WTC11 (cell line): ENCODE measurements at regions not wholly inside any gene's neighbourhood (a gene's known extent, or its start where the extent isn't known, plus 50 kb on each side); places are given as distances from the start of the nearest gene placed in this dataset.
"Not testable (repeated sequence)": the region's sequence is repeated elsewhere in the genome, so short reads cannot be mapped to it uniquely, and the experiment has no call there.

ENCODE experiments used
- ATAC-seq: fragments of 200-7000 bp; cut with Tn5 transposase; 2 replicates; pipeline ENCODE4 v1.10.0; 2021; ENCODE audit warnings: mild to moderate bottlenecking, moderate library complexity
- CTCF ChIA-PET: fragments of 300-600 bp; sonication (Branson Sonifier 250); formaldehyde crosslinking; loops from one replicate; lab custom pipeline; 2021; ENCODE audit warnings: antibody characterized with exemption; lab: Charles Lee
- POLR2A ChIA-PET: fragments of 350-600 bp; sonication (Branson Sonifier 250); formaldehyde crosslinking; loops from one replicate; lab custom pipeline; 2021; ENCODE audit warnings: antibody characterized with exemption; lab: Charles Lee
- DNase-seq: peaks from one replicate; pipeline ENCODE4 v3.0.0; 2021; ENCODE audit warnings: low spot score
- H3K27ac Mint-ChIP-seq: 2 replicates; pipeline ENCODE4 v1.8.0; 2021; ENCODE audit warnings: mixed read lengths
- H3K27me3 Mint-ChIP-seq: 2 replicates; pipeline ENCODE4 v1.8.0; 2021; ENCODE audit warnings: low read depth, mild to moderate bottlenecking, moderate library complexity, mixed read lengths
- H3K36me3 Mint-ChIP-seq: 2 replicates; pipeline ENCODE4 v1.8.0; 2021; ENCODE audit warnings: mixed read lengths
- H3K4me1 Mint-ChIP-seq: 2 replicates; pipeline ENCODE4 v1.8.0; 2022; ENCODE audit warnings: mixed read lengths
- H3K4me3 Mint-ChIP-seq: 2 replicates; pipeline ENCODE4 v1.8.0; 2021; ENCODE audit warnings: mild to moderate bottlenecking, moderate library complexity, mixed read lengths
- H3K9me3 Mint-ChIP-seq: 2 replicates; pipeline ENCODE4 v1.8.0; 2021; ENCODE audit warnings: mixed read lengths
- CBFB ChIP-seq: sonication (generic); formaldehyde crosslinking; IDR thresholded peaks from 2 replicates; pipeline ENCODE4 v1.8.1; 2022; ENCODE audit warnings: mild to moderate bottlenecking, low read depth, missing genetic modification reagents
- ELF4 ChIP-seq: sonication (generic); formaldehyde crosslinking; IDR thresholded peaks from 2 replicates; pipeline ENCODE4 v1.8.1; 2022; ENCODE audit warnings: low read depth, mild to moderate bottlenecking, moderate library complexity, missing genetic modification reagents
- EMX1 ChIP-seq: fragments of 250-450 bp; sonication (Bioruptor Pico); IDR thresholded peaks from 2 replicates; pipeline ENCODE4 v1.8.0; 2021; ENCODE audit warnings: mild to moderate bottlenecking
- ESRRA ChIP-seq: sonication (generic); formaldehyde crosslinking; IDR thresholded peaks from 2 replicates; pipeline ENCODE4 v1.8.1; 2022; ENCODE audit warnings: mild to moderate bottlenecking, missing genetic modification reagents, borderline replicate concordance
- FOXK1 ChIP-seq: sonication (generic); formaldehyde crosslinking; IDR thresholded peaks from 2 replicates; pipeline ENCODE4 v1.8.0; 2022; ENCODE audit warnings: mild to moderate bottlenecking, moderate library complexity, missing genetic modification reagents
- GTF2I ChIP-seq: fragments of 250-450 bp; sonication (Bioruptor Pico); conservative IDR thresholded peaks from 2 replicates; pipeline ENCODE4 v1.4.0; 2021; ENCODE audit warnings: mild to moderate bottlenecking
- NFYB ChIP-seq: sonication (generic); formaldehyde crosslinking; conservative IDR thresholded peaks from 2 replicates; pipeline ENCODE4 v1.8.0; 2022; ENCODE audit warnings: low read depth, missing genetic modification reagents
- NR2C2 ChIP-seq: sonication (generic); formaldehyde crosslinking; IDR thresholded peaks from 2 replicates; pipeline ENCODE4 v1.8.0; 2022; ENCODE audit warnings: mild to moderate bottlenecking, missing genetic modification reagents
- NR3C1 ChIP-seq: sonication (generic); formaldehyde crosslinking; conservative IDR thresholded peaks from 2 replicates; pipeline ENCODE4 v1.8.1; 2023; ENCODE audit warnings: low read depth, mild to moderate bottlenecking, missing genetic modification reagents
- TCF7 ChIP-seq: sonication (generic); formaldehyde crosslinking; IDR thresholded peaks from 2 replicates; pipeline ENCODE4 v1.8.0; 2022; ENCODE audit warnings: mild to moderate bottlenecking, low read depth, missing genetic modification reagents, moderate library complexity
- TEAD1 ChIP-seq: sonication (generic); formaldehyde crosslinking; IDR thresholded peaks from 2 replicates; pipeline ENCODE4 v1.8.0; 2022; ENCODE audit warnings: mild to moderate bottlenecking, missing genetic modification reagents
- ZNF219 ChIP-seq: sonication (generic); formaldehyde crosslinking; IDR thresholded peaks from 2 replicates; pipeline ENCODE4 v1.8.0; 2023; ENCODE audit warnings: missing genetic modification reagents, mild to moderate bottlenecking, borderline replicate concordance
- ZNF232 ChIP-seq: sonication (generic); formaldehyde crosslinking; IDR thresholded peaks from 2 replicates; pipeline ENCODE4 v1.8.0; 2022; ENCODE audit warnings: mild to moderate bottlenecking, missing genetic modification reagents
- ZNF423 ChIP-seq: fragments of 250-450 bp; sonication (Bioruptor Pico); IDR thresholded peaks from 2 replicates; pipeline ENCODE4 v2.1.2; 2022; ENCODE audit warnings: mild to moderate bottlenecking, moderate library complexity
- TF ChIP-seq, protein P1 (sequence below): sonication (generic); formaldehyde crosslinking; IDR thresholded peaks from 2 replicates; pipeline ENCODE4 v1.8.0; 2023; ENCODE audit warnings: mild to moderate bottlenecking, missing genetic modification reagents
- TF ChIP-seq, protein P2 (sequence below): sonication (generic); formaldehyde crosslinking; IDR thresholded peaks from 2 replicates; pipeline ENCODE4 v1.8.0; 2022; ENCODE audit warnings: missing genetic modification reagents
- TF ChIP-seq, protein P3 (sequence below): fragments of 250-450 bp; sonication (Bioruptor Pico); IDR thresholded peaks from 2 replicates; pipeline ENCODE4 v1.9.0; 2021; ENCODE audit warnings: moderate library complexity, mild to moderate bottlenecking, inconsistent platforms, borderline replicate concordance

DNA sequence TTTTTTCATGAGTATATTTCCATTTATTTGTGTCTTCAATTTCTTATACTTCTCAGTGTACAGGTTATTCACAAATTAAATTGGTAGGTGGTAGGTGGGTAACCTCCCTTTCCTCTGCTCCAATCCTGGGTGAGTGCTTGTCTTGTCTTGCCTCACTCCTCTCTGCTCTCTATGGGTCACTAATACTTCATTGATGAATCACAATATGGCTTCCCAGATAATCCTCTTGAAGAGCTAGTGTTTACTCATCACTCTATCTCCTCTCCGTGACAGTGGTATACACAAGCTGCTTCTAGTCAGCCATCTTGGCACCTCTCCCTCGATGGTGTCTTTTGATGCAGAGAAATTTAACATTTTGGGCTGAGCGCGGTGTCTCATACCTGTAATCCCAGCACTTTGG lies 331.8 kb upstream of the NMUR2 start:
- Mint-ChIP-seq H3K36me3 (peaks cover 4% of the 10 kb centered on the region), H3K4me3 (no peak overlapping the region), H3K9me3 (peaks cover 23% of the 10 kb centered on the region), H3K4me1 (peaks cover 6% of the 10 kb centered on the region; the same call in 1 of the 2 replicates), H3K27ac (no peak overlapping the region), H3K27me3 (no peaks in the 10 kb centered on the region)
- ATAC-seq (no peak), DNase-seq (no peak)
- ChIA-PET POLR2A (no interaction called here), CTCF (interaction anchor here (0.9 kb wide), 1 partner anchor 13 kb away, joined by 3 read pairs; no protein-coding TSS in a partner anchor)
- TF ChIP-seq, protein P1, sequence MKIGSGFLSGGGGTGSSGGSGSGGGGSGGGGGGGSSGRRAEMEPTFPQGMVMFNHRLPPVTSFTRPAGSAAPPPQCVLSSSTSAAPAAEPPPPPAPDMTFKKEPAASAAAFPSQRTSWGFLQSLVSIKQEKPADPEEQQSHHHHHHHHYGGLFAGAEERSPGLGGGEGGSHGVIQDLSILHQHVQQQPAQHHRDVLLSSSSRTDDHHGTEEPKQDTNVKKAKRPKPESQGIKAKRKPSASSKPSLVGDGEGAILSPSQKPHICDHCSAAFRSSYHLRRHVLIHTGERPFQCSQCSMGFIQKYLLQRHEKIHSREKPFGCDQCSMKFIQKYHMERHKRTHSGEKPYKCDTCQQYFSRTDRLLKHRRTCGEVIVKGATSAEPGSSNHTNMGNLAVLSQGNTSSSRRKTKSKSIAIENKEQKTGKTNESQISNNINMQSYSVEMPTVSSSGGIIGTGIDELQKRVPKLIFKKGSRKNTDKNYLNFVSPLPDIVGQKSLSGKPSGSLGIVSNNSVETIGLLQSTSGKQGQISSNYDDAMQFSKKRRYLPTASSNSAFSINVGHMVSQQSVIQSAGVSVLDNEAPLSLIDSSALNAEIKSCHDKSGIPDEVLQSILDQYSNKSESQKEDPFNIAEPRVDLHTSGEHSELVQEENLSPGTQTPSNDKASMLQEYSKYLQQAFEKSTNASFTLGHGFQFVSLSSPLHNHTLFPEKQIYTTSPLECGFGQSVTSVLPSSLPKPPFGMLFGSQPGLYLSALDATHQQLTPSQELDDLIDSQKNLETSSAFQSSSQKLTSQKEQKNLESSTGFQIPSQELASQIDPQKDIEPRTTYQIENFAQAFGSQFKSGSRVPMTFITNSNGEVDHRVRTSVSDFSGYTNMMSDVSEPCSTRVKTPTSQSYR: no peak
- TF ChIP-seq CBFB (CRISPR knock-in tag): no peak
- TF ChIP-seq ZNF423 (CRISPR knock-in tag): no peak
- TF ChIP-seq ELF4 (CRISPR knock-in tag): no peak
- no peak for TF ChIP-seq ZNF219 (CRISPR knock-in tag)
- TF ChIP-seq TCF7: no peak
- TF ChIP-seq FOXK1 (CRISPR knock-in tag): no peak
- no peak for TF ChIP-seq NFYB (CRISPR knock-in tag)
- TF ChIP-seq, protein P2, sequence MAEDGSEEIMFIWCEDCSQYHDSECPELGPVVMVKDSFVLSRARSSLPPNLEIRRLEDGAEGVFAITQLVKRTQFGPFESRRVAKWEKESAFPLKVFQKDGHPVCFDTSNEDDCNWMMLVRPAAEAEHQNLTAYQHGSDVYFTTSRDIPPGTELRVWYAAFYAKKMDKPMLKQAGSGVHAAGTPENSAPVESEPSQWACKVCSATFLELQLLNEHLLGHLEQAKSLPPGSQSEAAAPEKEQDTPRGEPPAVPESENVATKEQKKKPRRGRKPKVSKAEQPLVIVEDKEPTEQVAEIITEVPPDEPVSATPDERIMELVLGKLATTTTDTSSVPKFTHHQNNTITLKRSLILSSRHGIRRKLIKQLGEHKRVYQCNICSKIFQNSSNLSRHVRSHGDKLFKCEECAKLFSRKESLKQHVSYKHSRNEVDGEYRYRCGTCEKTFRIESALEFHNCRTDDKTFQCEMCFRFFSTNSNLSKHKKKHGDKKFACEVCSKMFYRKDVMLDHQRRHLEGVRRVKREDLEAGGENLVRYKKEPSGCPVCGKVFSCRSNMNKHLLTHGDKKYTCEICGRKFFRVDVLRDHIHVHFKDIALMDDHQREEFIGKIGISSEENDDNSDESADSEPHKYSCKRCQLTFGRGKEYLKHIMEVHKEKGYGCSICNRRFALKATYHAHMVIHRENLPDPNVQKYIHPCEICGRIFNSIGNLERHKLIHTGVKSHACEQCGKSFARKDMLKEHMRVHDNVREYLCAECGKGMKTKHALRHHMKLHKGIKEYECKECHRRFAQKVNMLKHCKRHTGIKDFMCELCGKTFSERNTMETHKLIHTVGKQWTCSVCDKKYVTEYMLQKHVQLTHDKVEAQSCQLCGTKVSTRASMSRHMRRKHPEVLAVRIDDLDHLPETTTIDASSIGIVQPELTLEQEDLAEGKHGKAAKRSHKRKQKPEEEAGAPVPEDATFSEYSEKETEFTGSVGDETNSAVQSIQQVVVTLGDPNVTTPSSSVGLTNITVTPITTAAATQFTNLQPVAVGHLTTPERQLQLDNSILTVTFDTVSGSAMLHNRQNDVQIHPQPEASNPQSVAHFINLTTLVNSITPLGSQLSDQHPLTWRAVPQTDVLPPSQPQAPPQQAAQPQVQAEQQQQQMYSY (CRISPR knock-in tag): no peak
- no peak for TF ChIP-seq GTF2I (CRISPR knock-in tag)
- no peak for TF ChIP-seq NR3C1
- TF ChIP-seq EMX1 (CRISPR knock-in tag): no peak
- no peak for TF ChIP-seq TEAD1 (CRISPR knock-in tag)
- no peak for TF ChIP-seq ZNF232
- TF ChIP-seq NR2C2 (CRISPR knock-in tag): no peak
- TF ChIP-seq, protein P3, sequence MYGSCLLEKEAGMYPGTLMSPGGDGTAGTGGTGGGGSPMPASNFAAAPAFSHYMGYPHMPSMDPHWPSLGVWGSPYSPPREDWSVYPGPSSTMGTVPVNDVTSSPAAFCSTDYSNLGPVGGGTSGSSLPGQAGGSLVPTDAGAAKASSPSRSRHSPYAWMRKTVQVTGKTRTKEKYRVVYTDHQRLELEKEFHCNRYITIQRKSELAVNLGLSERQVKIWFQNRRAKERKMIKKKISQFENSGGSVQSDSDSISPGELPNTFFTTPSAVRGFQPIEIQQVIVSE (CRISPR knock-in tag): no peak

DNA sequence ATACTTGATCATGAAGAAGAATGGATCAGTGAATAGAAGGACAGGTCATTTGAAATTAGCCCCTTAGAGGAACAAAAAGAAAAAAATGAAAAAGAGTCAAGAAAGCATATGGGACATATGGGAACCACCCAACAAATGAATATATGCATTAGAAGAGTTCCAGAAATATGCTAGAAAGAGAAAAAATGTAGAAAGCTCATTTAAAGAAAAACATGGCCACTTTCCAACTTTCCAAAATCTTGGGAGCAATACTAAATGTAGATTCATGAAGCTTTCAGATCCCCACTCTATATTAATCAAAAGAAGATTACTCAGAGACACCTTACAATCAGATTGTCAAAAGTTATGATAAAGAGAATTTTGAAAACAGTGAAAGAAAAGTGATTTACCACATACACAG lies 334.8 kb upstream of the NMUR2 start:
- DNase-seq (no peak), ATAC-seq (no peak)
- ChIA-PET CTCF (no interaction called here), POLR2A (no interaction called here)
- H3K4me1 Mint-ChIP-seq: peaks cover 6% of the 10 kb centered on the region; the same call in 1 of the 2 replicates
- no peak overlapping the region for H3K4me3 Mint-ChIP-seq
- no peak for TF ChIP-seq ESRRA
- H3K27me3 Mint-ChIP-seq: no peaks in the 10 kb centered on the region
- H3K36me3 Mint-ChIP-seq: peaks cover 4% of the 10 kb centered on the region
- peaks cover 28% of the 10 kb centered on the region for H3K9me3 Mint-ChIP-seq
- H3K27ac Mint-ChIP-seq: no peak overlapping the region

DNA sequence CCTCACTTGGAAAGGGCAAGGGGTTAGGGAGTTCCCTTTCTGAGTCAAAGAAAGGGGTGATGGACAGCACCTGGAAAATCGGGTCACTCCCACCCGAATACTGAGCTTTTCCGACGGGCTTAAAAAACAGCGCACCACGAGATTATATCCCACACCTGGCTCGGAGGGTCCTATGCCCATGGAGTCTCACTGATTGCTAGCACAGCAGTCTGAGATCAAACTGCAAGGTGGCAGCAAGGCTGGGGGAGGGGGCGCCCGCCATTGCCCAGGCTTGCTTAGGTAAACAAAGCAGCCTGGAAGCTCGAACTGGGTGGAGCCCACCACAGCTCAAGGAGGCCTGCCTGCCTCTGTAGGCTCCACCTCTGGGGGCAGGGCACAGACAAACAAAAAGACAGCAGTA lies 336.0 kb upstream of the NMUR2 start:
- ATAC-seq, H3K4me1 Mint-ChIP-seq, CTCF ChIA-PET, POLR2A ChIA-PET, H3K4me3 Mint-ChIP-seq, H3K36me3 Mint-ChIP-seq, H3K27ac Mint-ChIP-seq, H3K27me3 Mint-ChIP-seq: not testable (repeated sequence)
- DNase-seq: peak; percentile 18
- peaks cover 28% of the 10 kb centered on the region for H3K9me3 Mint-ChIP-seq

DNA sequence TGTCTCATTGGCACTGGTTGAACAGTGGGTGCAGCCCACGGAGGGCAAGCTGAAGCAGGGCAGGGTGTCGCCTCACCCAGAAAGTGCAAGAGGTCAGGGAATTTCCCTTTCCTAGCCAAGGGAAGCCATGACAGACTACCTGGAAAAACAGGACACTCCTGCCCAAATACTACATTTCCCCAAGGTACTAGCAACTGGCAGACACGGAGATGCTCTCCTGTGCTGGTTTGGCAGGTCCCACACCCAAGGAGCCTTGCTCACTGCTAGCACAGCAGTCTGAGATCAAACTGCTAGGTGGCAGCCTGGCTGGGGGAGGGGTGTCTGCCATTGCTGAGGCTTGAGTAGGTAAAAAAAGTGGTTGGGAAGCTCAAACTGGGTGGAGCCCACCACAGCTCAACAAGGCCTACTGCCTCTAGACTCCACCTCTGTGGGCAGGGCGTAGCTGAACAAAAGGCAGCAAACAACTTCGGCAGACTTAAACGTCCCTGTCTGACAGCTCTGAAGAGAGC lies 382.7 kb upstream of the NMUR2 start:
- H3K4me1 Mint-ChIP-seq, ATAC-seq, H3K27me3 Mint-ChIP-seq, H3K27ac Mint-ChIP-seq, H3K36me3 Mint-ChIP-seq, POLR2A ChIA-PET, H3K4me3 Mint-ChIP-seq, DNase-seq, CTCF ChIA-PET: not testable (repeated sequence)
- H3K9me3 Mint-ChIP-seq: peaks cover 29% of the 10 kb centered on the region
